ENCODE measurements at regions not wholly inside any gene's neighbourhood (a gene's known extent, or its start where the extent isn't known, plus 50 kb on each side); places are given as distances from the start of the nearest gene placed in this dataset.
"Not testable (repeated sequence)": the region's sequence is repeated elsewhere in the genome, so short reads cannot be mapped to it uniquely, and the experiment has no call there.

GRCh38 chr1:206335875-206336846 is 132.8 kb downstream of the SRGAP2 start:
- not testable (repeated sequence) for H3K27me3 ChIP-seq (ENCODE audit: control insufficient read depth in 1 of 2, insufficient read depth in 2 of 2, low read length in 2 of 2); H3K9me3 ChIP-seq (ENCODE audit: control insufficient read depth in 2 of 2, low read length in 2 of 2); H3K4me1 ChIP-seq (ENCODE audit: control insufficient read depth, insufficient read depth, low read length); H3K4me3 ChIP-seq (ENCODE audit: low read length in 2 of 2); H3K9ac ChIP-seq (ENCODE audit: low read length in 2 of 2); H3K27ac ChIP-seq (ENCODE audit: low read length); H3K36me3 ChIP-seq (ENCODE audit: control insufficient read depth in 2 of 2, insufficient read depth in 2 of 2, low read length in 2 of 2)

GRCh38 chr1:206337024-206337423 is 133.3 kb upstream of the IKBKE start:
- H3K36me3 ChIP-seq (ENCODE audit: control insufficient read depth in 2 of 2, insufficient read depth in 2 of 2, low read length in 2 of 2); H3K4me1 ChIP-seq (ENCODE audit: control insufficient read depth, insufficient read depth, low read length); H3K27me3 ChIP-seq (ENCODE audit: control insufficient read depth in 1 of 2, insufficient read depth in 2 of 2, low read length in 2 of 2); H3K27ac ChIP-seq (ENCODE audit: low read length); H3K9ac ChIP-seq (ENCODE audit: low read length in 2 of 2); H3K9me3 ChIP-seq (ENCODE audit: control insufficient read depth in 2 of 2, low read length in 2 of 2); H3K4me3 ChIP-seq (ENCODE audit: low read length in 2 of 2): not testable (repeated sequence)

GRCh38 chr1:206350493-206351275 is 119.6 kb upstream of the IKBKE start:
- not testable (repeated sequence) for H3K27ac ChIP-seq (ENCODE audit: low read length); H3K36me3 ChIP-seq (ENCODE audit: control insufficient read depth in 2 of 2, insufficient read depth in 2 of 2, low read length in 2 of 2); H3K9me3 ChIP-seq (ENCODE audit: control insufficient read depth in 2 of 2, low read length in 2 of 2); H3K4me1 ChIP-seq (ENCODE audit: control insufficient read depth, insufficient read depth, low read length); H3K4me3 ChIP-seq (ENCODE audit: low read length in 2 of 2); H3K9ac ChIP-seq (ENCODE audit: low read length in 2 of 2); H3K27me3 ChIP-seq (ENCODE audit: control insufficient read depth in 1 of 2, insufficient read depth in 2 of 2, low read length in 2 of 2)

- not testable (repeated sequence) for H3K9ac ChIP-seq (ENCODE audit: low read length in 2 of 2); H3K4me1 ChIP-seq (ENCODE audit: control insufficient read depth, insufficient read depth, low read length); H3K9me3 ChIP-seq (ENCODE audit: control insufficient read depth in 2 of 2, low read length in 2 of 2); H3K36me3 ChIP-seq (ENCODE audit: control insufficient read depth in 2 of 2, insufficient read depth in 2 of 2, low read length in 2 of 2); H3K27ac ChIP-seq (ENCODE audit: low read length); H3K4me3 ChIP-seq (ENCODE audit: low read length in 2 of 2); H3K27me3 ChIP-seq (ENCODE audit: control insufficient read depth in 1 of 2, insufficient read depth in 2 of 2, low read length in 2 of 2)
These were observed 118.8 kb upstream of the IKBKE start for GRCh38 chr1:206351276-206352052.

GRCh38 chr1:206356310-206356709 is 114.0 kb upstream of the IKBKE start:
- H3K36me3 ChIP-seq (ENCODE audit: control insufficient read depth in 2 of 2, insufficient read depth in 2 of 2, low read length in 2 of 2); H3K27ac ChIP-seq (ENCODE audit: low read length); H3K9ac ChIP-seq (ENCODE audit: low read length in 2 of 2): not testable (repeated sequence)

GRCh38 chr1:206357962-206358361 is 112.3 kb upstream of the IKBKE start:
- not testable (repeated sequence) for H3K4me1 ChIP-seq (ENCODE audit: control insufficient read depth, insufficient read depth, low read length); H3K9ac ChIP-seq (ENCODE audit: low read length in 2 of 2); H3K27me3 ChIP-seq (ENCODE audit: control insufficient read depth in 1 of 2, insufficient read depth in 2 of 2, low read length in 2 of 2); H3K36me3 ChIP-seq (ENCODE audit: control insufficient read depth in 2 of 2, insufficient read depth in 2 of 2, low read length in 2 of 2); H3K9me3 ChIP-seq (ENCODE audit: control insufficient read depth in 2 of 2, low read length in 2 of 2); H3K4me3 ChIP-seq (ENCODE audit: low read length in 2 of 2); H3K27ac ChIP-seq (ENCODE audit: low read length)

More at GRCh38 chr1:206356310-206356709, 114.0 kb upstream of the IKBKE start:
- not testable (repeated sequence) for H3K4me1 ChIP-seq (ENCODE audit: control insufficient read depth, insufficient read depth, low read length); H3K27me3 ChIP-seq (ENCODE audit: control insufficient read depth in 1 of 2, insufficient read depth in 2 of 2, low read length in 2 of 2); H3K9me3 ChIP-seq (ENCODE audit: control insufficient read depth in 2 of 2, low read length in 2 of 2); H3K4me3 ChIP-seq (ENCODE audit: low read length in 2 of 2)

GRCh38 chr1:206358771-206359170 is 111.5 kb upstream of the IKBKE start:
- H3K4me1 ChIP-seq (ENCODE audit: control insufficient read depth, insufficient read depth, low read length); H3K9ac ChIP-seq (ENCODE audit: low read length in 2 of 2); H3K4me3 ChIP-seq (ENCODE audit: low read length in 2 of 2); H3K27ac ChIP-seq (ENCODE audit: low read length); H3K36me3 ChIP-seq (ENCODE audit: control insufficient read depth in 2 of 2, insufficient read depth in 2 of 2, low read length in 2 of 2); H3K9me3 ChIP-seq (ENCODE audit: control insufficient read depth in 2 of 2, low read length in 2 of 2); H3K27me3 ChIP-seq (ENCODE audit: control insufficient read depth in 1 of 2, insufficient read depth in 2 of 2, low read length in 2 of 2): not testable (repeated sequence)

- H3K9me3 ChIP-seq (ENCODE audit: control insufficient read depth in 2 of 2, low read length in 2 of 2); H3K4me1 ChIP-seq (ENCODE audit: control insufficient read depth, insufficient read depth, low read length); H3K27me3 ChIP-seq (ENCODE audit: control insufficient read depth in 1 of 2, insufficient read depth in 2 of 2, low read length in 2 of 2); H3K27ac ChIP-seq (ENCODE audit: low read length); H3K4me3 ChIP-seq (ENCODE audit: low read length in 2 of 2); H3K36me3 ChIP-seq (ENCODE audit: control insufficient read depth in 2 of 2, insufficient read depth in 2 of 2, low read length in 2 of 2); H3K9ac ChIP-seq (ENCODE audit: low read length in 2 of 2): not testable (repeated sequence)
These were observed 110.9 kb upstream of the IKBKE start for GRCh38 chr1:206359377-206359776.

- not testable (repeated sequence) for H3K36me3 ChIP-seq (ENCODE audit: control insufficient read depth in 2 of 2, insufficient read depth in 2 of 2, low read length in 2 of 2); H3K27me3 ChIP-seq (ENCODE audit: control insufficient read depth in 1 of 2, insufficient read depth in 2 of 2, low read length in 2 of 2); H3K9ac ChIP-seq (ENCODE audit: low read length in 2 of 2); H3K27ac ChIP-seq (ENCODE audit: low read length); H3K9me3 ChIP-seq (ENCODE audit: control insufficient read depth in 2 of 2, low read length in 2 of 2); H3K4me3 ChIP-seq (ENCODE audit: low read length in 2 of 2); H3K4me1 ChIP-seq (ENCODE audit: control insufficient read depth, insufficient read depth, low read length)
These were observed 108.2 kb upstream of the IKBKE start for GRCh38 chr1:206361978-206362543.

GRCh38 chr1:206362994-206363393 is 107.3 kb upstream of the IKBKE start:
- not testable (repeated sequence) for H3K9me3 ChIP-seq (ENCODE audit: control insufficient read depth in 2 of 2, low read length in 2 of 2); H3K27me3 ChIP-seq (ENCODE audit: control insufficient read depth in 1 of 2, insufficient read depth in 2 of 2, low read length in 2 of 2); H3K27ac ChIP-seq (ENCODE audit: low read length); H3K4me3 ChIP-seq (ENCODE audit: low read length in 2 of 2); H3K9ac ChIP-seq (ENCODE audit: low read length in 2 of 2); H3K4me1 ChIP-seq (ENCODE audit: control insufficient read depth, insufficient read depth, low read length); H3K36me3 ChIP-seq (ENCODE audit: control insufficient read depth in 2 of 2, insufficient read depth in 2 of 2, low read length in 2 of 2)

Data from stomach smooth muscle (tissue), 2 donors.